GM23338 (cell line): ENCODE measurements at regions not wholly inside any gene's neighbourhood (a gene's known extent, or its start where the extent isn't known, plus 50 kb on each side); places are given as distances from the start of the nearest gene placed in this dataset.

Source experiments
- ATAC-seq: fragments of 200-7000 bp; cut with Tn5 transposase; 3 replicates; pipeline ENCODE4 v1.9.1; 2020
- DNase-seq: peaks from one replicate; pipeline ENCODE4 v3.0.0-alpha.2; 2015; ENCODE audit warnings: low spot score
- H2AFZ ChIP-seq: fragments of 200-600 bp; sonication (generic); 2 replicates; pipeline ENCODE4 v1.8.0; 2016; ENCODE audit warnings: antibody characterized with exemption, mild to moderate bottlenecking, moderate library complexity
- H3F3A ChIP-seq: fragments of 200-600 bp; sonication (generic); replicated peaks from 2 replicates; pipeline ENCODE4 v1.8.0; 2017; ENCODE audit warnings: antibody characterized with exemption, mixed run types, low read depth
- H3K27ac ChIP-seq: fragments of 200-600 bp; sonication (generic); 2 replicates; pipeline ENCODE4 v1.6.1; 2016; ENCODE audit warnings: low read depth
- H3K27me3 ChIP-seq: fragments of 200-600 bp; sonication (generic); 2 replicates; pipeline ENCODE4 v1.8.0; 2016; ENCODE audit warnings: mild to moderate bottlenecking, mixed run types, moderate library complexity; ENCODE audit not compliant: insufficient read depth
- H3K36me3 ChIP-seq: fragments of 200-600 bp; sonication (generic); 2 replicates; pipeline ENCODE4 v1.8.0; 2016; ENCODE audit warnings: mild to moderate bottlenecking; ENCODE audit not compliant: insufficient read depth
- H3K4me1 ChIP-seq: fragments of 200-600 bp; sonication (generic); 2 replicates; pipeline ENCODE4 v1.8.0; 2016; ENCODE audit warnings: mild to moderate bottlenecking, moderate library complexity; ENCODE audit not compliant: insufficient read depth
- H3K4me2 ChIP-seq: fragments of 200-600 bp; sonication (generic); 2 replicates; pipeline ENCODE4 v1.7.1; 2017; ENCODE audit warnings: mixed run types
- H3K4me3 ChIP-seq: fragments of 200-600 bp; sonication (generic); 2 replicates; pipeline ENCODE4 v1.6.1; 2016; ENCODE audit warnings: mixed run types
- H3K79me2 ChIP-seq: fragments of 200-600 bp; sonication (generic); replicated peaks from 2 replicates; pipeline ENCODE4 v1.8.0; 2017; ENCODE audit warnings: mild to moderate bottlenecking; ENCODE audit not compliant: insufficient read depth
- H3K9me2 ChIP-seq: fragments of 200-600 bp; sonication (generic); 2 replicates; pipeline ENCODE4 v1.8.0; 2017; ENCODE audit not compliant: insufficient read depth
- H4K20me1 ChIP-seq: fragments of 200-600 bp; sonication (generic); replicated peaks from 2 replicates; pipeline ENCODE4 v1.8.0; 2017; ENCODE audit warnings: mild to moderate bottlenecking; ENCODE audit not compliant: insufficient read depth
- H3K27ac Mint-ChIP-seq: 2 replicates; pipeline ENCODE4 v1.8.0; 2020; ENCODE audit warnings: inconsistent platforms, mild to moderate bottlenecking, moderate library complexity, mixed read lengths
- H3K27me3 Mint-ChIP-seq: 3 replicates; pipeline ENCODE4 v1.8.0; 2022; ENCODE audit warnings: low read depth, mild to moderate bottlenecking, moderate library complexity, mixed read lengths, inconsistent platforms; ENCODE audit not compliant: insufficient read depth, poor library complexity
- H3K36me3 Mint-ChIP-seq: 3 replicates; pipeline ENCODE4 v1.8.0; 2021; ENCODE audit warnings: low read depth, mild to moderate bottlenecking, inconsistent platforms, moderate library complexity, mixed read lengths
- H3K4me1 Mint-ChIP-seq: 3 replicates; pipeline ENCODE4 v1.8.0; 2020; ENCODE audit warnings: mild to moderate bottlenecking, inconsistent platforms, mixed read lengths
- H3K4me3 Mint-ChIP-seq: 3 replicates; pipeline ENCODE4 v1.8.0; 2021; ENCODE audit warnings: moderate library complexity, mild to moderate bottlenecking, inconsistent platforms, mixed read lengths
- H3K9me3 Mint-ChIP-seq: 3 replicates; pipeline ENCODE4 v1.8.0; 2020; ENCODE audit warnings: moderate library complexity, mild to moderate bottlenecking, inconsistent platforms, mixed read lengths
- CREB1 ChIP-seq: fragments of 250-450 bp; sonication (Bioruptor Pico); IDR thresholded peaks from 2 replicates; pipeline ENCODE4 v1.5.0; 2020; ENCODE audit warnings: low read depth, mild to moderate bottlenecking, moderate library complexity
- ETS1 ChIP-seq: IDR thresholded peaks from 2 replicates; pipeline ENCODE4 v1.6.1; 2016; ENCODE audit warnings: antibody characterized with exemption
- EZH2phosphoT487 ChIP-seq: fragments of 200-600 bp; sonication (generic); IDR thresholded peaks from one replicate; pipeline ENCODE4 v1.8.1; 2018; ENCODE audit warnings: antibody characterized with exemption; ENCODE audit not compliant: unreplicated experiment
- NANOG ChIP-seq: IDR thresholded peaks from 2 replicates; pipeline ENCODE4 v1.6.1; 2016; ENCODE audit warnings: antibody characterized with exemption, borderline replicate concordance
- POLR2AphosphoS5 ChIP-seq: IDR thresholded peaks from 2 replicates; pipeline ENCODE4 v1.6.1; 2016; ENCODE audit warnings: antibody characterized with exemption, low read depth
- STAT1 ChIP-seq: IDR thresholded peaks from one replicate; pipeline ENCODE4 v1.6.1; 2016; ENCODE audit warnings: antibody characterized with exemption; ENCODE audit not compliant: unreplicated experiment
- ZNF114 ChIP-seq: fragments of 250-450 bp; sonication (Bioruptor Pico); IDR thresholded peaks from 2 replicates; pipeline ENCODE4 v1.5.0; 2020; ENCODE audit warnings: mild to moderate bottlenecking, moderate library complexity
- TF ChIP-seq, protein P1 (sequence below): fragments of 250-450 bp; sonication (Bioruptor Pico); IDR thresholded peaks from 2 replicates; pipeline ENCODE4 v1.5.0; 2020; ENCODE audit warnings: mild to moderate bottlenecking, moderate library complexity

GRCh38 chr4:23401572-23401971, 488.3 kb downstream of the PPARGC1A start (continued):
- TF ChIP-seq, protein P1, sequence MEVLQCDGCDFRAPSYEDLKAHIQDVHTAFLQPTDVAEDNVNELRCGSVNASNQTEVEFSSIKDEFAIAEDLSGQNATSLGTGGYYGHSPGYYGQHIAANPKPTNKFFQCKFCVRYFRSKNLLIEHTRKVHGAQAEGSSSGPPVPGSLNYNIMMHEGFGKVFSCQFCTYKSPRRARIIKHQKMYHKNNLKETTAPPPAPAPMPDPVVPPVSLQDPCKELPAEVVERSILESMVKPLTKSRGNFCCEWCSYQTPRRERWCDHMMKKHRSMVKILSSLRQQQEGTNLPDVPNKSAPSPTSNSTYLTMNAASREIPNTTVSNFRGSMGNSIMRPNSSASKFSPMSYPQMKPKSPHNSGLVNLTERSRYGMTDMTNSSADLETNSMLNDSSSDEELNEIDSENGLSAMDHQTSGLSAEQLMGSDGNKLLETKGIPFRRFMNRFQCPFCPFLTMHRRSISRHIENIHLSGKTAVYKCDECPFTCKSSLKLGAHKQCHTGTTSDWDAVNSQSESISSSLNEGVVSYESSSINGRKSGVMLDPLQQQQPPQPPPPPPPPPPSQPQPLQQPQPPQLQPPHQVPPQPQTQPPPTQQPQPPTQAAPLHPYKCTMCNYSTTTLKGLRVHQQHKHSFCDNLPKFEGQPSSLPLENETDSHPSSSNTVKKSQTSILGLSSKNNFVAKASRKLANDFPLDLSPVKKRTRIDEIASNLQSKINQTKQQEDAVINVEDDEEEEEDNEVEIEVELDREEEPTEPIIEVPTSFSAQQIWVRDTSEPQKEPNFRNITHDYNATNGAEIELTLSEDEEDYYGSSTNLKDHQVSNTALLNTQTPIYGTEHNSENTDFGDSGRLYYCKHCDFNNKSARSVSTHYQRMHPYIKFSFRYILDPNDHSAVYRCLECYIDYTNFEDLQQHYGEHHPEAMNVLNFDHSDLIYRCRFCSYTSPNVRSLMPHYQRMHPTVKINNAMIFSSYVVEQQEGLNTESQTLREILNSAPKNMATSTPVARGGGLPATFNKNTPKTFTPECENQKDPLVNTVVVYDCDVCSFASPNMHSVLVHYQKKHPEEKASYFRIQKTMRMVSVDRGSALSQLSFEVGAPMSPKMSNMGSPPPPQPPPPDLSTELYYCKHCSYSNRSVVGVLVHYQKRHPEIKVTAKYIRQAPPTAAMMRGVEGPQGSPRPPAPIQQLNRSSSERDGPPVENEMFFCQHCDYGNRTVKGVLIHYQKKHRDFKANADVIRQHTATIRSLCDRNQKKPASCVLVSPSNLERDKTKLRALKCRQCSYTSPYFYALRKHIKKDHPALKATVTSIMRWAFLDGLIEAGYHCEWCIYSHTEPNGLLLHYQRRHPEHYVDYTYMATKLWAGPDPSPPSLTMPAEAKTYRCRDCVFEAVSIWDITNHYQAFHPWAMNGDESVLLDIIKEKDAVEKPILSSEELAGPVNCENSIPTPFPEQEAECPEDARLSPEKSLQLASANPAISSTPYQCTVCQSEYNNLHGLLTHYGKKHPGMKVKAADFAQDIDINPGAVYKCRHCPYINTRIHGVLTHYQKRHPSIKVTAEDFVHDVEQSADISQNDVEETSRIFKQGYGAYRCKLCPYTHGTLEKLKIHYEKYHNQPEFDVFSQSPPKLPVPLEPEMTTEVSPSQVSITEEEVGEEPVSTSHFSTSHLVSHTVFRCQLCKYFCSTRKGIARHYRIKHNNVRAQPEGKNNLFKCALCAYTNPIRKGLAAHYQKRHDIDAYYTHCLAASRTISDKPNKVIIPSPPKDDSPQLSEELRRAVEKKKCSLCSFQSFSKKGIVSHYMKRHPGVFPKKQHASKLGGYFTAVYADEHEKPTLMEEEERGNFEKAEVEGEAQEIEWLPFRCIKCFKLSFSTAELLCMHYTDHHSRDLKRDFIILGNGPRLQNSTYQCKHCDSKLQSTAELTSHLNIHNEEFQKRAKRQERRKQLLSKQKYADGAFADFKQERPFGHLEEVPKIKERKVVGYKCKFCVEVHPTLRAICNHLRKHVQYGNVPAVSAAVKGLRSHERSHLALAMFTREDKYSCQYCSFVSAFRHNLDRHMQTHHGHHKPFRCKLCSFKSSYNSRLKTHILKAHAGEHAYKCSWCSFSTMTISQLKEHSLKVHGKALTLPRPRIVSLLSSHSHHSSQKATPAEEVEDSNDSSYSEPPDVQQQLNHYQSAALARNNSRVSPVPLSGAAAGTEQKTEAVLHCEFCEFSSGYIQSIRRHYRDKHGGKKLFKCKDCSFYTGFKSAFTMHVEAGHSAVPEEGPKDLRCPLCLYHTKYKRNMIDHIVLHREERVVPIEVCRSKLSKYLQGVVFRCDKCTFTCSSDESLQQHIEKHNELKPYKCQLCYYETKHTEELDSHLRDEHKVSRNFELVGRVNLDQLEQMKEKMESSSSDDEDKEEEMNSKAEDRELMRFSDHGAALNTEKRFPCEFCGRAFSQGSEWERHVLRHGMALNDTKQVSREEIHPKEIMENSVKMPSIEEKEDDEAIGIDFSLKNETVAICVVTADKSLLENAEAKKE (CRISPR knock-in tag), result no peak

GRCh38 chr4:23392860-23393458, 496.9 kb downstream of the PPARGC1A start:
- Histone ChIP-seq H3K4me2 (no peak overlapping the region), H3K79me2 (no peaks in the 10 kb centered on the region), H2AFZ (no peak overlapping the region), H3K9me2 (0 out of 2 replicates have a peak, but pooled peaks cover 5% of the 10 kb centered on the region), H4K20me1 (no peaks in the 10 kb centered on the region), H3K27me3 (no peaks in the 10 kb centered on the region), H3K4me1 (no peaks in the 10 kb centered on the region), H3K27ac (no peak overlapping the region), H3F3A (no peaks in the 10 kb centered on the region), H3K36me3 (no peaks in the 10 kb centered on the region), H3K4me3 (no peak overlapping the region)
- Mint-ChIP-seq H3K27me3 (no peaks in the 10 kb centered on the region), H3K27ac (no peak overlapping the region), H3K4me1 (no peaks in the 10 kb centered on the region), H3K9me3 (peaks cover 8% of the 10 kb centered on the region; the same call in 2 of the 3 replicates), H3K4me3 (no peak overlapping the region), H3K36me3 (no peaks in the 10 kb centered on the region)
- no peak for DNase-seq
- ATAC-seq, result no peak
- TF ChIP-seq ZNF114 (CRISPR knock-in tag) (no peak), STAT1 (no peak), ETS1 (no peak), EZH2phosphoT487 (no peak), POLR2AphosphoS5 (no peak), NANOG (no peak), CREB1 (CRISPR knock-in tag) (no peak)
- TF ChIP-seq, protein P1 (CRISPR knock-in tag), result no peak
